Peyer's patch (tissue), 4 donors: ENCODE measurements at regions not wholly inside any gene's neighbourhood (a gene's known extent, or its start where the extent isn't known, plus 50 kb on each side); places are given as distances from the start of the nearest gene placed in this dataset.

Experiments
- POLR2A ChIP-seq, 2 donors: fragments of 450-650 bp; IDR thresholded peaks; one replicate each; pipeline ENCODE4 v1.5.1; 2017; ENCODE audit warnings: antibody characterized with exemption in 2 of 2, mild to moderate bottlenecking in 2 of 2, moderate library complexity in 2 of 2
- TF ChIP-seq, protein P1 (sequence below), 6 experiments: fragments of 450-650 bp in 4 of 6; fragments of 200-600 bp in 2 of 6; sonication (generic) in 1 of 6; IDR thresholded peaks; one replicate each; pipeline ENCODE4 v1.5.1; 2017 to 2019; ENCODE audit warnings: antibody characterized with exemption in 6 of 6, mild to moderate bottlenecking in 3 of 6, moderate library complexity in 1 of 6

DNA sequence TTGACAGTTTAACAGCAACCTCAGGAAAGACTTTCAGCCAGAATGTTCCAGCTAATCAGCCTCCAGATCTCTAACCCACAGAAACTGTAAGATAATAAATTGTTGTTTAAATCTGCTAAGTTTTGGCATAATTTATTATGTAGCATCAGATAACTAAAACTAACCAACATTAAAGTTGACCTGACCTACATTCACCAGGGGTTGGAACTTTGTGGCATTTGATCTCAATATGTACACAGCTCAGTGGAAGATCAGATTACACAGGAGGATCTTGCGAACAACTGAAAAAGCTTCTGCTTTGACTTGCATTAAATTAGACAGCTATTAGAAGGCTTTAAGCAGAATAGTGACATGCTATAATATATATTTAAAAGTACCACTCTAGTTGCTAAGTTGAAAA lies 91.4 kb upstream of the POU1F1 start:
- TF ChIP-seq, protein P1, sequence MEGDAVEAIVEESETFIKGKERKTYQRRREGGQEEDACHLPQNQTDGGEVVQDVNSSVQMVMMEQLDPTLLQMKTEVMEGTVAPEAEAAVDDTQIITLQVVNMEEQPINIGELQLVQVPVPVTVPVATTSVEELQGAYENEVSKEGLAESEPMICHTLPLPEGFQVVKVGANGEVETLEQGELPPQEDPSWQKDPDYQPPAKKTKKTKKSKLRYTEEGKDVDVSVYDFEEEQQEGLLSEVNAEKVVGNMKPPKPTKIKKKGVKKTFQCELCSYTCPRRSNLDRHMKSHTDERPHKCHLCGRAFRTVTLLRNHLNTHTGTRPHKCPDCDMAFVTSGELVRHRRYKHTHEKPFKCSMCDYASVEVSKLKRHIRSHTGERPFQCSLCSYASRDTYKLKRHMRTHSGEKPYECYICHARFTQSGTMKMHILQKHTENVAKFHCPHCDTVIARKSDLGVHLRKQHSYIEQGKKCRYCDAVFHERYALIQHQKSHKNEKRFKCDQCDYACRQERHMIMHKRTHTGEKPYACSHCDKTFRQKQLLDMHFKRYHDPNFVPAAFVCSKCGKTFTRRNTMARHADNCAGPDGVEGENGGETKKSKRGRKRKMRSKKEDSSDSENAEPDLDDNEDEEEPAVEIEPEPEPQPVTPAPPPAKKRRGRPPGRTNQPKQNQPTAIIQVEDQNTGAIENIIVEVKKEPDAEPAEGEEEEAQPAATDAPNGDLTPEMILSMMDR (IDR thresholded peaks at IDR 0.05), result no peak
- no peak for TF ChIP-seq POLR2A (IDR thresholded peaks at IDR 0.05)
